Ovary (tissue), 3 donors: ENCODE measurements at regions not wholly inside any gene's neighbourhood (a gene's known extent, or its start where the extent isn't known, plus 50 kb on each side); places are given as distances from the start of the nearest gene placed in this dataset.

Experiments used
- POLR2A ChIP-seq: fragments of 450-650 bp; IDR thresholded peaks from one replicate; pipeline ENCODE4 v1.6.1; 2017; ENCODE audit warnings: antibody characterized with exemption, mild to moderate bottlenecking, moderate library complexity
- TF ChIP-seq, protein P1 (sequence below), 3 donors: fragments of 450-650 bp in 2 of 3; fragments of 200-600 bp in 1 of 3; IDR thresholded peaks; one replicate each; pipeline versions ENCODE4 v1.5.1 to v1.8.0; 2016 to 2022; ENCODE audit warnings: antibody characterized with exemption in 3 of 3, mild to moderate bottlenecking in 1 of 3
- donor health status: DM: no; HTN: no; CAD: no.

DNA sequence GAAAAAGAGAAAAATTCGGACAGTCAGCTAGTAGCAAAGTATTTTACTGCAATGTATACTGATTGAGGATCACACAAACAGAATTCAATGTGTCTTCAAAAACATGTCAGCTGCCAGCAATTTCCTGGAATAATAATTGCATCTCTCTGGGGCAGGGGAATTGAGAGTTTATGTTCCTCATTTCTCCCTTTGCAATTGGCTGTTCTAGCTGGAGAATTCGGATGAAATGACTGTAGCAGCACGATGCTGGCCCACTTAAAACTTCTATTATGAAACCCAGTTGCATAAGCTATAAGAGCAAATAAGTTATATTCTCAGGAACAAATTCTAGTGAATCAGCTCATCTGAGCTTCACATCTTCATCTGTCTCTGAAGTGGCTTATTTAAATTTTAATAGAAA is 99.9 kb upstream of the CPEB2 start:
- no peak for TF ChIP-seq POLR2A
- TF ChIP-seq, protein P1, sequence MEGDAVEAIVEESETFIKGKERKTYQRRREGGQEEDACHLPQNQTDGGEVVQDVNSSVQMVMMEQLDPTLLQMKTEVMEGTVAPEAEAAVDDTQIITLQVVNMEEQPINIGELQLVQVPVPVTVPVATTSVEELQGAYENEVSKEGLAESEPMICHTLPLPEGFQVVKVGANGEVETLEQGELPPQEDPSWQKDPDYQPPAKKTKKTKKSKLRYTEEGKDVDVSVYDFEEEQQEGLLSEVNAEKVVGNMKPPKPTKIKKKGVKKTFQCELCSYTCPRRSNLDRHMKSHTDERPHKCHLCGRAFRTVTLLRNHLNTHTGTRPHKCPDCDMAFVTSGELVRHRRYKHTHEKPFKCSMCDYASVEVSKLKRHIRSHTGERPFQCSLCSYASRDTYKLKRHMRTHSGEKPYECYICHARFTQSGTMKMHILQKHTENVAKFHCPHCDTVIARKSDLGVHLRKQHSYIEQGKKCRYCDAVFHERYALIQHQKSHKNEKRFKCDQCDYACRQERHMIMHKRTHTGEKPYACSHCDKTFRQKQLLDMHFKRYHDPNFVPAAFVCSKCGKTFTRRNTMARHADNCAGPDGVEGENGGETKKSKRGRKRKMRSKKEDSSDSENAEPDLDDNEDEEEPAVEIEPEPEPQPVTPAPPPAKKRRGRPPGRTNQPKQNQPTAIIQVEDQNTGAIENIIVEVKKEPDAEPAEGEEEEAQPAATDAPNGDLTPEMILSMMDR (IDR thresholded peaks at IDR 0.05) = no peak
